HG03103 (cell line): ENCODE measurements at regions not wholly inside any gene's neighbourhood (a gene's known extent, or its start where the extent isn't known, plus 50 kb on each side); places are given as distances from the start of the nearest gene placed in this dataset.

Experiments used
- ATAC-seq: cut with Tn5 transposase; IDR thresholded peaks from one replicate; pipeline ENCODE4 v1.9.1; 2021; ENCODE audit warnings: low read depth; ENCODE audit not compliant: unreplicated experiment

- no peak for ATAC-seq
Observed at GRCh38 chr6:170117111-170117972, 173.5 kb downstream of the DLL1 start.

DNA sequence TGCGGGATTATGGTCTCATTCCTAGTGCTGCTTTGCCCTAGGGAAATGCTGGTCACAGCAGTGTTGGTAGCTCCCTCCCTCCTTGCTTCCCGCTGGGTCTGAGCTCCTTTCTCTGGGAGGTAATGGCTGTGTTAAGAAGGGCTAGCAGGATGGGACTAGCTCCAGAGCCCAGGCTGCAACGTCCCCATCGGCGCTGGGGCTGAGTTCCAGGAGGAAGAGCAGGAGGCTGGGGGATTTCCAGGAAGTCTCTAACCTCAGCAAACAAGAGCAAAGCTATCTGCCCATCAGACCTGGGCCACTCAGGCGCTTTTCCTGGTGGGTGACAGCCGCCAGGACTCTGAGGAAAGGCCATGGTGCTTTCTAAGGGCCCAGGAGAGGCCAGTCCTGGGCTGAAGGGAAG lies 174.2 kb downstream of the DLL1 start:
- no peak for ATAC-seq

GRCh38 chr6:170114956-170115855 lies 175.7 kb downstream of the DLL1 start:
- no peak for ATAC-seq

GRCh38 chr6:170114187-170114945 lies 176.5 kb downstream of the DLL1 start:
- no peak for ATAC-seq

DNA sequence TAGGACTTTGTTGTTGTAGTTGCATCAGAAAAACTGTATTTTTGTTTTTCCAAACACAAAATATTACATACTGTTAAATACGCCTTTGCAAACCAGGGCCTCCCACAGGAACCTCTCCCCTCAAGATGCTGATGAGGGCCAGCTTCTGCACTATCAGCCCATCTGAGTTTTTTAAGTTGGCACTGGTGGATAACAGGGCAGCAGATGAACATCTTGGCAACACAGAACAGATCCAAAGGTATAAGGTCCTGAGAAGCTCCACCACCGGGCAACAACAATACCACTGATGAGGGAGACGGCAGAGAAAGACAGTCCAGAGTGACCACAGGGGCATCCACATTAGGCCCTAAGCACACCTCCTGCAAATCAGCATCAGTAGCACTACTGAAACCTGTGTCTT lies 177.7 kb downstream of the DLL1 start:
- no peak for ATAC-seq

- ATAC-seq = no peak
Observed at GRCh38 chr6:170112583-170112860, 178.4 kb downstream of the DLL1 start.

DNA sequence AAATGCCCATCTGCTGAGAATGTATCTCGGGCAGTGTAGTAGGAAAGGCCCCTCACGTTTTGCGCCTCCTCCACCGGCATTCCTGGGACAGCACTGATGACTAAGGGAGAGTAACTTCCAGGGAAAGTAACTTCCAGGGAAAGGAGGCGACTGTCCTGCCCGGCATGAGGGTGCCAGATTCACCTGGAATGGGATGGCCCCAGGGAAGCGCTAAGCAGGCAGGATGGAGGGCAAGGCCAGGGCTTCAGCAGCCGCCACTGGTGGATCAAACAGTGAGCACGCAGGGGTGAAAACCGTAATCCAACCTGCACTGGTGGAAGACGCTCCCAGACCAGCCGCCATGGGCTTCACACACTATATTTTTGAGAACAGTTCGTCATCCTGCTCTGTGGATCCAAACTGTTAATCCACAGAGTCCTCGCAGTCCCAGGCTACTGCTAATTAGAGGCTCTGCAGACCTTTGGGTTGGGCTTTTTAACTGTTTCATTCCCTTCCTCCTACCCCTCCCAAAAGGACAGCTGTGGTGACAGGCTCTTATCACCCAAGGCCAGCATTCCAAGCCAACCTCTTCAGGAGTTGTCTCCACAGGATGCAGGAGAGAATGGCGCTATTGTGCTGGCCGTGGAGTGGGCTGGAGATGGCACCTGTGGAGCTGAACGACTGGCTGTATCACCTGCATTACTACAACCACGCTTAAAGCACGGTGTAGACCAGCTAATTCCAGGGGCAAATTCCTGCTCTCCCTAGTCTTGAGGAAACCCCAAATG lies 178.9 kb downstream of the DLL1 start:
- no peak for ATAC-seq

DNA sequence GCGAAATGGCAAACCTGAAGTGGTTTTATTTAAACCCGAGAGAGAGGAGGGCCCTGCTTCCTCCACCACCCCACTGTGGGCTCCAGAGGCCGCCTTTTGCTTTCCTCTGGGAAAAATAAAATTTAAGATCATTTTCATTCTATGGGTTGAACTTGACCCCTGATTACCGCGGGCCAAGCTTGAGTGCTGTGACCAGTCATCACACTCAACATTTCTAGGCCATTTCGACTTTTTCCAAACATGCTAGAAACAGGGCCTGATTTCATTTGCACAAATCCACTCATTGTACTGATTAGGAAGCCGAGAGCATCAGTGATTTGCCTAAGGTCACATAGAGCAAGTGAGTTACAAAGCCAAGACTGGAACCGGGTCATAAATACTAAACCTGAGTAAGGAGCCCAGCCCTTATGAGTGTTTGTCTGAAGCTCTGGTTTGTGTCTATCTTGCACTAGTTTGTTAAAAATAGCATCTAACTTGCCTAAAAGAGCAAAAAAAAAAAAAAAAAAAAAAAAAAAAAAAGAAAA lies 179.7 kb downstream of the DLL1 start:
- no peak for ATAC-seq

- no peak for ATAC-seq
Observed at GRCh38 chr6:170110201-170111140, 180.4 kb downstream of the DLL1 start.

DNA sequence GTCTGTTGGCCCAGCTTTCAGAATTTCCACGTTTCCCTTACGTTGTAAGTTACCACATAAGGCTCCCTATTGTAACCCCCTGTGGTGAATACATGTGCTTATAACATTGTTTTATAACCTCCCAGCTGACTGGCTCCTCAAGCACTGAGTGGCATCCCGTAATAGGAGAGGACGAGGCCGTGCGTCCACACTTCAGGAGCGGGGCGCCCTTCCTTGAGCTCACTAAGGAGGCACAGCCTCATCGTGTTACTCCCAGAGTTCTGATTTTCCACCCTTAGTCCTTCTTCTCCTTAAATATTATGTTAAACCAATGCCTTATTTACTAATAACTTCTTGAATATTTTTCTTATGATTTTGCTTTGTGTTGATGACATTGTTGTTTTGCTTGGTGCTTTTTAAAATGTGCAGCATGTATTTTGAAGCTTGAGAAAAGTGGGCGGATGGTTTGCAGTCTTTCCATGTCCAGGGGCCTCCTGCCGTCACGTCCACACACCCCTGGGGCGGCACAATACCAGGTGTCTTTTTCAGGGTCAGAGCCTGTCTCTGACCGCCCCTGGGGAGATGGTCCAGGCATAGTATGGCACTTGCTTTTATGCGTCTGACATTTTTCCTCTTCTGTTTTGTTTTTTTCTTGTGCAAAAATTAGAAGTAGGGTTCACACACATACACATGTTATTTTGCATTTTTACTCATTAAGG lies 181.8 kb downstream of the DLL1 start:
- ATAC-seq = no peak

- ATAC-seq = no peak
Observed at GRCh38 chr6:170108456-170108855, 182.4 kb downstream of the DLL1 start.

GRCh38 chr6:170107606-170108222 lies 183.2 kb downstream of the DLL1 start:
- no peak for ATAC-seq

GRCh38 chr6:170106906-170107525 lies 183.9 kb downstream of the DLL1 start:
- ATAC-seq = no peak

DNA sequence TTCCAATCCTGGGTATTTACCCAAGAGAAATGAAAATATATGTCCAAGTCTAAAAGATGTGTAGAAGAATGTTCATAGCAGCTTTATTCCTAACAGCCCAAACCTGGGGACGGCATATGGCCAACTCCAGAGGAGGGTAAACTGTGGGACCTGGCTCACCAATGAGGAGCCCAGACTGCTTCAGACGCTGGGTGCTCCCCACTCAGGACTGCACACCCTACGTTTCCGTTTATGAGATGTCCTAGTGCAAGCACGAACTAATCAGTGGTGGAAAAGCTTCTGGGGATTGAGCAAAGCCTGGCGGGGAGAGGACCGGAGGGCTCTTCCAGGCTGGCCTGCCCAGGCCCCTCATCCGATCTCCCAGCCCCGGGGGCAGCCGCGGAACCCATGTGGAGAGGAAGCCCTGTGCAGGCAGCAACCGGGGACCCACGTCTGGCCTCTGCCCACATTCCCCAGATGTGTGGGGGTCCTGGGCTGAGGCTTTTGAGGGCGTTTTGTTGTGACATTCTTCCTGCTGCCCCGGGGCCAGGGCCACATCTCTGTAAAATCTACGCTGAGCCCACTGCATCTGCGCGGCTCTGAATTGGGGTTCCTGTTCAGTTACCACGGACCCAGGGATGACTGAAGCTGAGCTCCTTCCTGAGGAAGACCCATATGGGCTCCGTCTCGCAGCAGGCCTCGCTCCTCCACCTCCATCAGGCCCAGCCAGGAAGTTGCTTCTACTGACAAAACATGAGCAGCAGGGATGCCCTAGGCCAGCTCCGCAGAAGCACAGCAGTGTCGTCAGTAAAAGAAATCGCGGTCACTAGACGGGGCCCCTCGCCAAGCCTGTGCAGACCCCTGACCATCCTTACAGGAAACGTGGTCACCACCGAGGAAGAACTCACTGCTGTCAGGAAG lies 188.0 kb downstream of the DLL1 start:
- ATAC-seq = no peak

GRCh38 chr6:170102038-170102437 lies 188.8 kb downstream of the DLL1 start:
- no peak for ATAC-seq

- ATAC-seq = no peak
Observed at GRCh38 chr6:170101281-170102035, 189.4 kb downstream of the DLL1 start.
